Gastroesophageal sphincter (tissue), 3 donors: ENCODE measurements at regions not wholly inside any gene's neighbourhood (a gene's known extent, or its start where the extent isn't known, plus 50 kb on each side); places are given as distances from the start of the nearest gene placed in this dataset.

ENCODE experiments used
- EP300 ChIP-seq: sonication (generic); formaldehyde crosslinking; IDR thresholded peaks from one replicate; pipeline ENCODE4 v1.6.1; 2017; ENCODE audit warnings: antibody characterized with exemption, mild to moderate bottlenecking
- TF ChIP-seq, protein P1 (sequence below), 4 experiments: fragments of 200-600 bp in 2 of 4; fragments of 450-650 bp in 2 of 4; sonication (generic) in 1 of 4; IDR thresholded peaks; one replicate each; pipeline ENCODE4 v1.5.1; 2017 to 2019; ENCODE audit warnings: antibody characterized with exemption in 4 of 4, mild to moderate bottlenecking in 2 of 4, moderate library complexity in 2 of 4

DNA sequence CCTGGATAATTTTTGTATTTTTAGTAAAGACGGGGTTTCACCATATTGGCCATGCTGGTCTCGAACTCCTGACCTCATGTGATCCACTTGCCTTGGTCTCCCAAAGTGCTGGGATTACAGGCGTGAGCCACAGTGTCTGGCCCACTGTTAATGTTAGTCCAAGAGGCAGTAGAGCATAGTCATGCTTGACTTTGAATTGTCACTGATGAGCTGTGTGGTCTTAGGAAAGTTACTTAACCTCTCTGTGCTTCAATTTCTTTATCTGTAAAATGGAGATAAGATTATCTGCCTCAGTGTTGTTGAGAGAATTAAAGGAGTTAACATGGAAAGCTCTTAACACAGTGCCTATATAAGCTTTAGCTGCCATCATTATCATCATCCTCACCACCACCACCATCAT lies 78.1 kb downstream of the TBX3 start:
- TF ChIP-seq, protein P1, sequence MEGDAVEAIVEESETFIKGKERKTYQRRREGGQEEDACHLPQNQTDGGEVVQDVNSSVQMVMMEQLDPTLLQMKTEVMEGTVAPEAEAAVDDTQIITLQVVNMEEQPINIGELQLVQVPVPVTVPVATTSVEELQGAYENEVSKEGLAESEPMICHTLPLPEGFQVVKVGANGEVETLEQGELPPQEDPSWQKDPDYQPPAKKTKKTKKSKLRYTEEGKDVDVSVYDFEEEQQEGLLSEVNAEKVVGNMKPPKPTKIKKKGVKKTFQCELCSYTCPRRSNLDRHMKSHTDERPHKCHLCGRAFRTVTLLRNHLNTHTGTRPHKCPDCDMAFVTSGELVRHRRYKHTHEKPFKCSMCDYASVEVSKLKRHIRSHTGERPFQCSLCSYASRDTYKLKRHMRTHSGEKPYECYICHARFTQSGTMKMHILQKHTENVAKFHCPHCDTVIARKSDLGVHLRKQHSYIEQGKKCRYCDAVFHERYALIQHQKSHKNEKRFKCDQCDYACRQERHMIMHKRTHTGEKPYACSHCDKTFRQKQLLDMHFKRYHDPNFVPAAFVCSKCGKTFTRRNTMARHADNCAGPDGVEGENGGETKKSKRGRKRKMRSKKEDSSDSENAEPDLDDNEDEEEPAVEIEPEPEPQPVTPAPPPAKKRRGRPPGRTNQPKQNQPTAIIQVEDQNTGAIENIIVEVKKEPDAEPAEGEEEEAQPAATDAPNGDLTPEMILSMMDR (IDR thresholded peaks at IDR 0.05): no peak
- TF ChIP-seq EP300: no peak
